ENCODE measurements at regions not wholly inside any gene's neighbourhood (a gene's known extent, or its start where the extent isn't known, plus 50 kb on each side); places are given as distances from the start of the nearest gene placed in this dataset.

DNA sequence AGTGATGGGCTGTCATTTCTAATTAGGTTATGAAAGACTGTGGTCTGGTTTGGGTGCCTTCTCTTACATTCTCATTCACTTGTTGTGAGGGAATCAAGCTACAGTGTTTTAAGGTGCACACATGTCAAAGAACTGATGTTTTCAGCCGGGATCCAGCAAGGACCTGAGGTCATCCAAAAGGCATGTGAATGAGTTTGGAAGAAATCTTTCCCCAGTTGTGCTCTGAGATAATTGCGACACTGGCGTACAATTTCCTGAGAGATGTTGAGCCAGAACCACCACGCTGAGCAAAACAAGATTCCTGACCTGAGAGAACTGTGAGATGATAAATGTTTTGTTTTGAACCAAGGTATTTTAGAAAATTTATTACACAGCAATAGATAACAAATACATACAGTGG lies 295.3 kb upstream of the SLITRK3 start:
- TF ChIP-seq, protein P1, sequence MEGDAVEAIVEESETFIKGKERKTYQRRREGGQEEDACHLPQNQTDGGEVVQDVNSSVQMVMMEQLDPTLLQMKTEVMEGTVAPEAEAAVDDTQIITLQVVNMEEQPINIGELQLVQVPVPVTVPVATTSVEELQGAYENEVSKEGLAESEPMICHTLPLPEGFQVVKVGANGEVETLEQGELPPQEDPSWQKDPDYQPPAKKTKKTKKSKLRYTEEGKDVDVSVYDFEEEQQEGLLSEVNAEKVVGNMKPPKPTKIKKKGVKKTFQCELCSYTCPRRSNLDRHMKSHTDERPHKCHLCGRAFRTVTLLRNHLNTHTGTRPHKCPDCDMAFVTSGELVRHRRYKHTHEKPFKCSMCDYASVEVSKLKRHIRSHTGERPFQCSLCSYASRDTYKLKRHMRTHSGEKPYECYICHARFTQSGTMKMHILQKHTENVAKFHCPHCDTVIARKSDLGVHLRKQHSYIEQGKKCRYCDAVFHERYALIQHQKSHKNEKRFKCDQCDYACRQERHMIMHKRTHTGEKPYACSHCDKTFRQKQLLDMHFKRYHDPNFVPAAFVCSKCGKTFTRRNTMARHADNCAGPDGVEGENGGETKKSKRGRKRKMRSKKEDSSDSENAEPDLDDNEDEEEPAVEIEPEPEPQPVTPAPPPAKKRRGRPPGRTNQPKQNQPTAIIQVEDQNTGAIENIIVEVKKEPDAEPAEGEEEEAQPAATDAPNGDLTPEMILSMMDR (IDR thresholded peaks at IDR 0.05): no peak
- no peak for TF ChIP-seq POLR2A (IDR thresholded peaks at IDR 0.05)
- no peak for TF ChIP-seq POLR2AphosphoS5 (IDR thresholded peaks at IDR 0.05)
- TF ChIP-seq EP300 (IDR thresholded peaks at IDR 0.05): no peak

Measured in stomach (tissue), 4 donors.